Trophoblast cell (in vitro differentiated cells and primary cell): ENCODE measurements at regions not wholly inside any gene's neighbourhood (a gene's known extent, or its start where the extent isn't known, plus 50 kb on each side); places are given as distances from the start of the nearest gene placed in this dataset.
"Not testable (repeated sequence)": the region's sequence is repeated elsewhere in the genome, so short reads cannot be mapped to it uniquely, and the experiment has no call there.

Source experiments
- DNase-seq, 2 donors: peaks; one replicate each; pipeline ENCODE4 v3.0.0-alpha.2; 2016
- H2AFZ ChIP-seq: 2 replicates; pipeline ENCODE4 v1.6.1; 2013; ENCODE audit warnings: low read length, moderate library complexity, mild to moderate bottlenecking; ENCODE audit not compliant: insufficient read depth, poor library complexity
- H2AK5ac ChIP-seq: 2 replicates; pipeline ENCODE4 v1.6.1; 2013; ENCODE audit warnings: mild to moderate bottlenecking, low read length
- H2BK120ac ChIP-seq: 2 replicates; pipeline ENCODE4 v1.6.1; 2013; ENCODE audit warnings: low read length, mild to moderate bottlenecking, moderate library complexity; ENCODE audit not compliant: insufficient read depth, poor library complexity
- H2BK12ac ChIP-seq: 2 replicates; pipeline ENCODE4 v1.6.1; 2013; ENCODE audit warnings: mild to moderate bottlenecking, low read length, moderate library complexity
- H2BK5ac ChIP-seq: 2 replicates; pipeline ENCODE4 v1.6.1; 2013; ENCODE audit warnings: low read length, low read depth, moderate library complexity, mild to moderate bottlenecking; ENCODE audit not compliant: poor library complexity
- H3K14ac ChIP-seq: 2 replicates; pipeline ENCODE4 v1.6.1; 2013; ENCODE audit warnings: mild to moderate bottlenecking, low read length
- H3K18ac ChIP-seq: 2 replicates; pipeline ENCODE4 v1.6.1; 2013; ENCODE audit warnings: mild to moderate bottlenecking, low read length
- H3K23ac ChIP-seq: 2 replicates; pipeline ENCODE4 v1.6.1; 2013; ENCODE audit warnings: low read length
- H3K27ac ChIP-seq: 2 replicates; pipeline ENCODE4 v1.5.1; 2013; ENCODE audit warnings: low read depth, mild to moderate bottlenecking, inconsistent platforms, low read length, moderate library complexity
- H3K27me3 ChIP-seq: 2 replicates; pipeline ENCODE4 v1.6.1; 2013; ENCODE audit warnings: inconsistent platforms, mild to moderate bottlenecking, low read length, moderate library complexity; ENCODE audit not compliant: insufficient read depth
- H3K36me3 ChIP-seq, 2 experiments: 1 replicate in 1 of 2; 2 replicates in 1 of 2; pipeline ENCODE4 v1.6.1; 2013; ENCODE audit warnings: low read length in 2 of 2, mild to moderate bottlenecking in 2 of 2, moderate library complexity in 1 of 2; ENCODE audit not compliant: insufficient read depth in 2 of 2, control insufficient read depth in 1 of 2
- H3K4ac ChIP-seq: 2 replicates; pipeline ENCODE4 v1.6.1; 2013; ENCODE audit warnings: low read depth, mild to moderate bottlenecking, low read length, moderate library complexity
- H3K4me1 ChIP-seq, 2 experiments: 1 replicate in 1 of 2; 2 replicates in 1 of 2; pipeline ENCODE4 v1.6.1; 2013; ENCODE audit warnings: low read length in 2 of 2, mild to moderate bottlenecking in 2 of 2, moderate library complexity in 1 of 2; ENCODE audit not compliant: insufficient read depth in 2 of 2, control insufficient read depth in 1 of 2
- H3K4me2 ChIP-seq: 2 replicates; pipeline ENCODE4 v1.6.1; 2013; ENCODE audit warnings: inconsistent platforms, mild to moderate bottlenecking, low read length, moderate library complexity
- H3K4me3 ChIP-seq: 2 replicates; pipeline ENCODE4 v1.5.1; 2013; ENCODE audit warnings: mild to moderate bottlenecking, low read depth, low read length, inconsistent platforms
- H3K79me1 ChIP-seq: one replicate; pipeline ENCODE4 v1.6.1; 2013; ENCODE audit warnings: low read length
- H3K79me2 ChIP-seq: 2 replicates; pipeline ENCODE4 v1.6.1; 2013; ENCODE audit warnings: low read length, mild to moderate bottlenecking; ENCODE audit not compliant: control insufficient read depth, insufficient read depth, poor library complexity
- H3K9ac ChIP-seq: 2 replicates; pipeline ENCODE4 v1.6.1; 2013; ENCODE audit warnings: mild to moderate bottlenecking, low read length
- H3K9me3 ChIP-seq: 2 replicates; pipeline ENCODE4 v1.6.1; 2013; ENCODE audit warnings: low read depth, mild to moderate bottlenecking, control low read depth, inconsistent platforms, low read length; ENCODE audit not compliant: insufficient read depth
- H4K12ac ChIP-seq: 2 replicates; pipeline ENCODE4 v1.6.1; 2013; ENCODE audit warnings: low read depth, mild to moderate bottlenecking, low read length, moderate library complexity
- H4K8ac ChIP-seq: 2 replicates; pipeline ENCODE4 v1.6.1; 2013; ENCODE audit warnings: low read depth, mild to moderate bottlenecking, low read length, moderate library complexity
- H4K91ac ChIP-seq: one replicate; pipeline ENCODE4 v1.6.1; 2013; ENCODE audit warnings: low read depth, mild to moderate bottlenecking, low read length, moderate library complexity
- WGBS: extraction: QIAGEN DNeasy Blood & Tissue Kit; methylation state at CpG from one replicate; pipeline ENCODE4 v1.1.7; 2013; ENCODE audit warnings: missing lambda C conversion rate; ENCODE audit not compliant: insufficient read length, insufficient coverage; ENCODE audit errors: extremely low coverage; 5-methylcytosine and 5-hydroxymethylcytosine counted together

DNA sequence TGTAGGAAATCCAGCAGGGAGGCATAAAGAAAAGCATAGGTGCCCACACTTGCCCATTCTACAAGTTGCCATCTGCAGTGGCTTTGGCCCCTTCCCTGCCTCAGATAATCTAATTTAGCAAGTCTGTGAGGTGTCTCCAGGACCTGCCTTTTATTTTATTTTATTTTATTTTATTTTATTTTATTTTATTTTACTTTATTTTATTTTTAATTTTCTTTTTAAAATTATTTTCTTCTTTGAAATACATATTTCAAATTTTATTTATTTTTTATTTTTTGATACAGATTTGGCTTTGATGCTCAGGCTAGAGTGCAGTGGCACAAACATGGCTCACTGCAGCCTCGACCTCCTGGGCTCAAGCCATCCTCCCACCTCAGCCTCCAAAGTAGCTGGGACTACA, 51.0 kb upstream of the GSC start:
- H3K79me1 ChIP-seq: not testable (repeated sequence)

More for the DNA sequence above, 51.0 kb upstream of the GSC start:
- not testable (repeated sequence) for DNase-seq, H3K4me3 ChIP-seq, H3K18ac ChIP-seq, H3K27me3 ChIP-seq, H2AFZ ChIP-seq, H4K8ac ChIP-seq, H4K91ac ChIP-seq, H3K9ac ChIP-seq, H3K27ac ChIP-seq, H2BK120ac ChIP-seq, H2BK12ac ChIP-seq, H3K79me2 ChIP-seq, H3K9me3 ChIP-seq, H2AK5ac ChIP-seq, H3K4me2 ChIP-seq, H3K4me1 ChIP-seq, H3K4ac ChIP-seq, H3K36me3 ChIP-seq, H3K23ac ChIP-seq, H2BK5ac ChIP-seq, H3K14ac ChIP-seq, H4K12ac ChIP-seq
- no CpG with 5 or more reads among the region's 1 CpG for WGBS
